ENCODE measurements at regions not wholly inside any gene's neighbourhood (a gene's known extent, or its start where the extent isn't known, plus 50 kb on each side); places are given as distances from the start of the nearest gene placed in this dataset.

DNA sequence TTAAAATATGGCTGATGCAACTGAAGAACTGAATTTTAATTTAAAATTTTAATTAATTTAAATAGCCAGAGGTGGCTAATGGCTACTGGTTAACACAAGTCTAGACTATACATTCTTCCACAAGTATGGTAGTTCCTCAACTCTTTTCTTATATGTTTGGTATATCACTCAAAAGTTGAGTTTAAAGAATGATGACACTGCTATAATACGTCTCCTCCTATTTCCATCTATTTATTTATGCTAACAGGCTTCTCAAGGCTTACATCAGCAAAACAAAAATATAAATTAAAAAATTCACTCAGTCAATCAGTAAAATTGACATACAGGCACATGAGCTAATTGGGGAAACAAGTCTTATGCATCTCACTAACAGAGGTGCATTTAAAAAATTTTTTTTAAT lies 227.9 kb upstream of the PMFBP1 start:
- DNase-seq: no peak

DNA sequence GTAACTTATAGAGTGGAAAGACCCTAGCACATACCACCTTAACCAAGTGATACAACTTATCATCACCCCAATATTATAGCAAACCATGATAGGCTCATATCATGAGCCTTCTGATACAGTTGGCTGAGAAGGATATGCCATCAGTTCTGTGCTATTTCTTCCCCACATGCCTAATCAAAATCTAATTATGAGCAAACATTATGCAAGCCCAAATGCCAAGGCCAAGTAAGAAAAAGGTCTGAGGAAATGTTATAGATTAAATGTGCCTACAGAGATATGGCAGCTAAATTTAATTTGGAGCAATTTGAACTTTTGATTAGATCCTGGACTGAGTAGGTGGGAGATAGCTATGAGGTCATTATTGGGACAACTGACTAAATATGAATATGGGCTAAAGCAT lies 225.9 kb upstream of the PMFBP1 start:
- no peak for DNase-seq

DNA sequence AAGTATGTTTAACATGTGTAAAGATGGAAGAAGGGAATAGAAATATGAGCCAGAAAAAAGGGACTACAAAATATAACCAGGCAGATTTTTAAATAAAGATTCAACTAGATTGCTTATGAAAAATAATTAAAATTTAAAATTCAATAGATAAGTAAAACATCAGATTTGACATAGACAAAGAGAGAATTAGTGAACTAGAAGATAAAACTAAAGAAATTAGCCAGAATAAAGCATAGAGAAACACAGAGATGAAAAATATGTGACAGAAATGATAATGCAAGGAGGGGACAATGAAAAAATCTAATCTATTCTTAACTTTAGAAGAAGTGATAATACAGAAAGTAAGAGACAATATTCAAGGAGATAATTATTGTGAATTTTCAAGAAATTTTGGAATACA lies 222.6 kb upstream of the PMFBP1 start:
- DNase-seq: no peak

DNA sequence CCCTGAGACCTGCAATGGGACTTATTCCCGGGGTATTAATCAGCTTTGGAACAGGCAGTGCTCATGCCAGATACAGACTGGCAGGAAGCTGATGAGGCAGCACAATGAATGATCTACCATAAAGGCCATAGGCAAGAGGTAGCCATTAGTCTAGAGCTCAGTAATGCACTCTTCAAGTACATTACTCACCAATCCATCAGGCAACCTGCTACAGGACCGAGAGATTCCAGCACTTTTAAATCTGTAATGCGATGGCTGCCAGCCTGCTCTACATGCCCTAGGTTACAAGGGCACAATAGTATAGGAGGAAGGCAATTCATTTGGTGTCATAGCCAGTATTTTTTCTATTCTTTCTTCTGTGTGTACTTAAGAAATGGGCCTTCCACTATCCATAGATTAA lies 217.8 kb upstream of the PMFBP1 start:
- DNase-seq: no peak

DNA sequence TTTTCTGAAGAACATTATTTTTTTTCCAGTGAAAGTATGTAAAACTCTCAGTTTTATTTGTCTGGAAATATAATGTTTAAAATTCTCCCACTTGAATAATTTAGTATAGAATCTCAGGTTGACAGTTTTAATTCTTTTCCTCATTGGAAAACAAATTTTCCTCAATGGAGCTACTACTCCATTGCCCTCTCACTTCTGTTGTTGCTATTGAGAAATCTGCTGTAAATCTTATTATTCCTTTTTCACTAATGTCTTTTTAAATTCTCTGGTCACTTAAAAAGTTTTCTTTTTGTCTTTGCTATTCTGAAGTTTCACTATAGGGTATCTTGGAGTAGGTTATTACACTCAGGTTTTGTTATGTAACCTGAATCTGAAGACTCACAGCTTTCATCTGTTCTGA lies 216.1 kb upstream of the PMFBP1 start:
- DNase-seq: no peak

DNA sequence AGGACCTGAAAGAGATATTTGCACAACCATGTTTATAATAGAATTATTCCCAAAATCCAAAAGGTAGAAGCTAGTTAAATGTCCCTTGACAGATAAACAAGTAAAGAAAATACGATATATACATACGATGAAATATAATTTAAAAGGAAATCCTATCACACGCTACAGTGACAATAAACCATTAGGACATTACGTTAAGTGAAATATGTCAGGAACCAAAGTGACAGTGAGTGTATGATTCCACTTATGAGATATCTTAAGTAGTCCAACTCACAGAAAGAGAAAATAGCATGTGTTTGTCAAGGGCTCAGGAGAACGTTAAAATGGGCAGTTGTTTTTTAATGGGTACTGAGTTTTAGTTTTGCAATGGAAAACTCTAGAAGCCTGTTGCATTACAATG lies 212.7 kb upstream of the PMFBP1 start:
- no peak for DNase-seq

DNA sequence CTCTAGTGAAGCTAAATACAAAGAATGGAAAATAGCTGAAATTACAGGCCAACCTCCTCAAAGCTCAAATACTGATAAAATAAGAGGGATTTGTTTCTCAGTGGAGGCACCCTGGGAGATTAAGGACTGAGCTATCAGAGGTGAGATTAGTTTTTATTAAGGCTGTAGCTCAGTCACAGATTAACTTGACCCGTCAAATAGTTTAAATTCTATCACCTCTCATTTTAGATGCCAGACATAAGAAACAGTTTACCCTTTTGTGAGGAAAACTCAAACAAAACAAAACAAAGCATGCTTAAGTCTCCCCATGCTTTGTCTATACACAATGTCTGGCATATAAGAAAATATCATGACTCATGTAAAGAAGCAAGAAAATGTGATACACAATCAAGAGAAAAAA lies 208.3 kb upstream of the PMFBP1 start:
- no peak for DNase-seq

DNA sequence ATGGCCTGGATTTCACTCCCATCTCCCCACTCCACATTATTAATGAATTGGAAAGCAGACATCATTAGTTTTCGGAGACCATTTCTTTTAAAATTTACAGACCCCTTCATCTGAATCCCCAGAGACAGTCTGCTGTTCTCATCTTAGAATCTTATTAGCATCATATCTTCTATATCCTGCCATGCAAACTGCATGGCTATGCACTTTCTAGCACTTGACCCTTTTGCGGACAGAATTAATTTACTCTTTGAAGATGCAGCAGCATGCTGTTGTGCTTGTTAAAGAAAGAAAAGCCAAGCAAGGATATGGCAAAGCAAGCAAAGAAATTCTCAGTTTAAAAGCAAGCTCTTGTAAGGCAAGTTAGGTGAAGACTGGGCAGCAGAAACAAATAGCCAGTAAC lies 201.2 kb upstream of the PMFBP1 start:
- no peak for DNase-seq

DNA sequence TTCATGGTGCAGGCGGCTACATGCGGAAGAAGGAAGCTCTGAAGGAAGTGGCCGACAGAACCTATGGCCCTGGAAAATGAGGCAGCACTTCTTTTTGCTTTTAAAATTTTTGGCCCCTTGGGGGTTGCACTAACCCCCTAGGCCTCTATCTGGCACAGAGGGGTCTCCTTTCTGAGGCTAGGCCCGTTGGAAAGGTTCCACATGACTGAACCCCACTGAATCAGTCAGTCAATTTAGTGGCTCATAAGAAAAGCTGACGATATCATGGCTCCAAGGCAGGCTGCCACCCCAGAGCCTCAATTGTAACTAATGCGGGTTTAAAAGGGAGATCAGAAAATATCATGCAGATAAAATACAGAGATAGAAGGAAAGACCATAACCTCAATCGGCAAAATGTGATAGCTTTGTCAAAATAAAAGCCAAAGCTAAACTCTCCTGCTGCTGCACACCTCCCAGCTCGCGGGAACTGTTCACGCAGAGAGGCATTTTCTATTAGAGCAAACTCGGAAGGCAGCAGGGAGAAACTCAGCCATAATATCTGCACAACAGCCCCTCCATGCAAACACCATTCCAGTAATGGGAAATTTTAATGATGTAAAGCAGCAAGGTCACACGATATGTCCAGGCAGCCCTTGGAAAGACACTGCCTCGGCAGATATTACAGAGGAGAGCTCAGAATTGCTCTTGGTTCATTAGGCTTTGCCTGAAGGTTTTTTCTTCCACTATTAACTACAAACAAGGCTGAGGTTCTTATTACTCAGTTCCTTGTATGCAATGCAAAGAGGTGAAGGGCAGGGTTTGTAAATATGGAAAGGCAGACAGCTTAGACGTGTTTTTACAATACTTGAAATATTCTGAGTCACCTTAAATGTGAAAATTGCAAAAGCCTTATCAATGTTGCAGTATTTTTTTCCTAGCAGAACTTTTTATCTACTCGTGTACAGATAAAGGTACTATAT lies 200.4 kb upstream of the PMFBP1 start:
- DNase-seq: no peak

DNA sequence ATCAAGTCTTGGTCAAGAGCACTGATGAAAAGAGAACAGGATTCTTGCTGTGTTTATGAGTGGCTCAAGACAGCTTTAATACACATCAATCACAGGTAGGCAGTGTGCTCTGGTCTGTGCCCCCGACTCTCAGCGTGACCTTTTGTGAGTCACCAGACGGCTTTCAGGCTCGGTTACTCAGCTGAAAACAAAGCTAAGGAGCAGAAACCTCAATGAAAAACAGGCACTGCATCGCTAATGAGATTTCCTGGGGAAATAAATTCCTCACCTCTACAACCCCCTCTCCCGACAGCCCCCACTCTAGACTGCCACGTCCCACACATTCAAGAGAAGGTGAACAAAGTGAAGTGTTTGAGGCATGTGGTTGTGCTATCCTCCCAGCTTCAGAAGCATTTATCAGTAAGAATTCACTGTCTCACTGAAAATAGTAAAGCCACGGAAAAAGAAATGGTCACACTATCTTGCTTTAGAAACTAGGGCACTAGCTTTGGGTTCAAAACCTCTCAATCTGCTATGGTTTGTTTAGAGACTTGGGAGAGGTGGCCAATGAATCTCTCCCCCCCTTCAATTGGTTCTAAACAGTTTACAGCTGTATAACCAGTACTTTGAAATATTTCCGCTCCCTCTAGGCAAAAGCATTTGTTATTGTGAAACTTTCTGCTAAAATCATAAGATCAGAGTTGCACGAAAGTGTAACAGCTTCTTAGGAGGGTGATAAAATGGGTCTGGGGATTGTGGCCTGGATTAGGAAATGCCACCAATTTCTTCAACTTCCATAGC lies 199.5 kb upstream of the PMFBP1 start:
- DNase-seq: no peak

DNA sequence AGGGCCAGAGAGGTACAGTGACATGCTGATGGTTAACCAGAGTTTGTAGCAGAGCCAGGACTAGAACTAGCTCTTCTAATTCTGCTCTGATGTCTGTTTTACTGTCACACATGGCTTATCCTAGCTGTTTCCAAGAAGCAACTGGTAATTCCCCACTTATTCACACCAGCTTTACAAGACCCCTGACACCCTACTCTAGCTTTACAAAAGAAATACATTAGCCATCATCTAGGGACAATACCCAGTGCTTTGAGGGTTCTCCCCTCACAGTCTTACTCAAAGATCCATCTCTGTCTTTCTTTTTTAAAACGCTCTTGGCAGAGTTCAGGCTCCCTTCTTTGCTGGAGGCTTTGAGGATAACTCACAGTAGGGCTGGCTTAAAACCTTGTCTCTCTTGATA lies 197.3 kb upstream of the PMFBP1 start:
- DNase-seq: no peak

DNA sequence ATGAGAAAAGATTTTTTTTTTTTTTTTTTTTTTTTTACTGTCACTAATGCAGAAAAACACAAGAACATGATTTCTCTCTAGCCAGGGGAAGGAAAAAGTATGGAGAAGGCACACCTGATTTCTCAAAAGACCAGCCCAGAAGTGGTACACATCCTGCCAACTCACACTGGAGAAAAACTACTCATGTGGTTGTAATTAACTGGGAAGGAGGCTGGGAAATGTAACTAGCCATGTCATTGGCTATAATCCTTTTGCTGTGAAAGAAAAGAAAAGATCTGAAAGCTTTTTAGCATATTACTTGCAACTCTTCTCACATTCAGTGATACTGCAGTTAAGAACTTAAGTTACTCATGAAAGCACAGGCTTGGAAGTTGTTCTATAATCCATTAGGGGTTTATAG lies 195.9 kb upstream of the PMFBP1 start:
- DNase-seq: no peak

DNA sequence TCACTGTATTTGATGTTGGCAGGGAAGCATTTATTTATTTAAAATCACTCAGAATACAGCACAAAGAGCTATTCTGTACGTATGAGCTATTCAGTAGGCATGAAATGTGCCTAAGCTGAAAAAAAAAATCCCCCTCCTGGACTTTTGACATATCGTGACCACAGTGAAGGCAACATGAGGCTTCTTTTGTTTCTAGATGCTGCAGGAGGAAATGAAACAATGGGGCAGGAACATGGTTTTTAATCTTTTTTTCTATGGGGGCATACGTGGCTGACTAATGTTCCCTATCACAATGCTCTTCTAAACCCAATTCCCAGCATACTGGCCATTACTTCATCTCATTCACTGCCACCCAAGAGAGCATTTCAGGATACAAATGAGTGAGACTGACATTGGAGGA lies 191.0 kb upstream of the PMFBP1 start:
- DNase-seq: no peak

DNA sequence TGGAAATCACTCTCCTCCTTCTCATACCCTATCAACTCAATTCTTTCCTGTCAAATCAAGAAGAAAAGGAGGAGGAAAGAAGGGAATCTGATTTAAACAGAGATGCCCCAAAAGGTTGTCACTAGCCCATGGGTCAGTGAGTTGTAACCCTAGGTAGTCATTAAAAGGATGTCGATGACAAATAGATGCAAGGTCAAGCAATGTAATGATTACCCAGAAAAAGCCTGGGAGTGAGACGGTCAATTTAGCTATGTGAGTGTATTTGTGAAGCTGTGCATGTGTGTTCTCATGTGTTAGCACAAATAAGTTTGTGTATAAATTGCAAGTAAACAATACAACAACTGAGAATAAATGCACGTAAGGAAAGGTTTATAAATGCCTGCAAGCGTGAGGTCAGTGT lies 190.5 kb upstream of the PMFBP1 start:
- DNase-seq: no peak

DNA sequence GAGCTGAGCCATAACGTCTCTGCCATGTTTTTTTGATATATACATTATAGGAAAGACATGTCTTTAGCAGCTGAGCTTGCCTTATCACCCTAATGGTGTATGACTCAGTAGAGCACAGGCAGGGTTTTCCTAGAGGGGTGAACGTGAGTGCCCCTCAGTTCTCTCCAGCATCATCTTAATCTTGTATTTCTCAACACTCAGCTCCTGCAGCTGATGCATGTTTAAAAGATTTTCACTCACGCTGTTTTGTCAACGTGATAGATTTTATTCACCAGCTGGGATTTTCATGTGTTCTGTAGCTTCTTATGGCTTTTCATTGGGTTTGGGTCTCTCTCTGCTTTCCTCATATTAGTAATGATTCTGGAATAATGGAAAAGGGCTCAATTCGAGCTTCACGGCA lies 186.0 kb upstream of the PMFBP1 start:
- DNase-seq: no peak

DNA sequence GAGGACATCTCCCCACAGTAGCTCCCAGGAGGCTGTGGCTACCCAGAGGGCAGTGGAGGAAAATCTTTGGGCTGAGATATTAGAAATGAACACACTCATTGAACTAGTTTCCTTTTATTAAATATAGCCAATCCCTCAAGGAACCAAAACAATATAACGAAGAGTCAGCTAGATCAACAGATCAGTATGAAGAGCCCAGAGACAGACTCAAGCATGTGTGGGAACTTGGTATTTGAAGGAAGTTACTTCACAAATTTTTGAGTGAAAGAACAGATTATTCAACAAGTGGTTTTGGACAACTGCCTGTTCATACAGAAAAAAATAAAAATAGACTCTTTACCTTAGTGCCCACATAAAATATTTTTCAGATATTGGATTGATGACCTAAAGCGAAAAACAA lies 183.6 kb upstream of the PMFBP1 start:
- DNase-seq: no peak

DNA sequence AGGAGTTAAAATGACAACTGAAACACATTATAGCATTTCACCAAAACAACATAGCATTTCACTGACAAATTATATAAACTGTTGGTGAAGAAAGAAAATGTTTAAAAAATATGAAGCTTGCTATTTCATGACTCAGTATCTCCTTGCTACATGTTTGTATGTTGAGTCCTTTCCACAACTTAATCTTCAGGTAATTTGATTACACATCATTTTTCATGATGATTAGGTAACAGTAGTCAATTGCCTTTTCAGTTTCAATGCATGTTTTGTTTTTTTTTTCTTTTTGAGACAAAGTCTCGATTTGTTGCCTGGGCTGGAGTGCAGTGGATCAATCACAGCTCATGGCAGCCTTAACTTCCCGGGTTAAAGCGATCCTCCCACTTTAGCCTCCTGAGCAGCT lies 177.8 kb upstream of the PMFBP1 start:
- DNase-seq: no peak

DNA sequence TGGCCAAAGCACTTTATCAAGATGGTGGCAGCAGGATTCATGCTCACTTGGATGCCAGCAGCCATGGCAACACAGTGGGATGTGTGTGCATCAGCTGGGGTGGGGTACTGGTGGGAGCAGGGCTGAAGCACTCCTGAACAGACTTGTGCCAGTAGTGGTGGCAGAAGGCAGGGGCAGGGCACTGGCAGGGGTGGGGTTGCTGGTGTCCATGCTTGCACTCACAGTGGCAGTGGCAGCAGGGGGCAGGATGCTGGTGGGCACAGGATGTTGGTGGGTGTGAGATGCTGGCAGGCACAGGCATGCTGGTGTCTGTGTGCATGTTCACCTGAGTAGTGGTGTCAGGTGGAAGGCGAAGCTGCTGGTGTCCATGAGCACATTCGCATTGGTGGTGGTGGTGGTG lies 161.0 kb upstream of the PMFBP1 start:
- DNase-seq: no peak

DNA sequence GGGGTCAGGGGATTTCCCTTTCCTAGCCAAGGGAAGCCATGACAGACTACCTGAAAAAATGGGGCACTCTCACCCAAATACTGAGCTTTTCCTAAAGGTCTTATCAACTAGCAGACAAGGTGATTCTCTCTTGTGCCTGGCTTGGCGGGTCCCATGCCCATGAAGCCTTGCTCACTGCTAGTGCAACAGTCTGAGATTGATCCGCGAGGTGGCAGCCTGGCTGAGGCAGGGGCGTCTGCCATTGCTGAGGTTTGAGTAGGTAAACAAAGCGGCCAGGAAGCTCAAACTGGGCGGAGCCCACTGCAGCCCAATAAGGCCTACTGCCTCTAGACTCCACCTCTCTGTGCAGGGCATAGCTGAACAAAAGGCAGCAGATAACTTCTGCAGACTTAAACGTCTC lies 152.6 kb upstream of the PMFBP1 start:
- no peak for DNase-seq

DNA sequence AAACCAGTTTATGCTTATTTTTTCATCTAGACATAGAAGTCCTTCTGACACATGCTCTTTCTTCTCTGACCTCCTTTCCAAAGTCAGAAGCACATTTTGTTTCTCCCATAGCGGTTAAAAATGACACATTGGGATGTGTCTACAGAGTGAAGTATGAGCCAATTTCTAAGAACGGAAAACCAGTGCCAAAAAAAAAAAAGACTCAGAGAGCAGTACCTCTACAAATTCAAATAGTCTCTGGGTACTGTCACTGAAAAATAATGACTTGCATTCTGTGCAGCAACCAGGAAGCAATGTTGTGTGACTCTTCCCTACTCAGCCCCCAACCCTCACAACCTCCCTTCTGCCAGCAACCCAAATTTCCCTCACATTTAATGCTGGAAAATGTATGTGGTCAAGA lies 145.5 kb upstream of the PMFBP1 start:
- no peak for DNase-seq

DNA sequence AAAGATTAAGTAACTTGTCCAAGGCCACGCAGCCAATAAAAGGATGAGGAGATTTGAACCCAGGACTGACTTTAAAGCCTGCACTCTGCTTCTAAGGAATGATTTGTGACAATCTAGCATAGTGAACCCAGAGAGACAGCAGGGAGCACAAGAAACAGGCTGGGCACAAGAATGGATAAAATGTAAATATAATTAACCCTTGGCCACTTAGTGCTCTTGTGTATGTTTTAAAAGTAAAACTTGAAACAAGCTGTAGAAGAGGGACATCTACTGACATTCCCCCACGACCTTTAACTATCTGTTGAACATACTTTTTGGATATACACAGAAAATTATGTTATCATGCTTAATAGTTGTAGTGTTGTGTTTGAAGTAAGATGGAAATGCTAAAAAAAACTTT lies 141.9 kb upstream of the PMFBP1 start:
- no peak for DNase-seq

DNA sequence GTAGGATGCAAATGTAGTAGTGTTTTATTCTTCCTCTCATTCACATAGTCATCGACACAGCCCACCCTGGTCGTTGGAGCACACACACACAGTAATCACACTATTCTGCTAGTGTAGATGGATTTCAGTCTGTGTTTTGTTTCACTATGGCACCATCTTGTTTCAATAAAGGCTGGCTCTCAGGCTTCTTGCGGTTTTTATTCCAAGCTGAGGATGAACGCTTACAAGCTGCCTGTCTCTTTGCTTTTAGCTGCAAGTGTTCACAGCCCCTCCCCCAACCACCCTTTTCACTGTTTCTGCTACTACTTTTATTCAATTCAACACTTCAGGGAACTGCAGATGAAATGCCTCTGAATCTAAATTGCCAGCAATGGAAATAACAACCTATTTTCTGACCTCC lies 140.9 kb upstream of the PMFBP1 start:
- no peak for DNase-seq

DNA sequence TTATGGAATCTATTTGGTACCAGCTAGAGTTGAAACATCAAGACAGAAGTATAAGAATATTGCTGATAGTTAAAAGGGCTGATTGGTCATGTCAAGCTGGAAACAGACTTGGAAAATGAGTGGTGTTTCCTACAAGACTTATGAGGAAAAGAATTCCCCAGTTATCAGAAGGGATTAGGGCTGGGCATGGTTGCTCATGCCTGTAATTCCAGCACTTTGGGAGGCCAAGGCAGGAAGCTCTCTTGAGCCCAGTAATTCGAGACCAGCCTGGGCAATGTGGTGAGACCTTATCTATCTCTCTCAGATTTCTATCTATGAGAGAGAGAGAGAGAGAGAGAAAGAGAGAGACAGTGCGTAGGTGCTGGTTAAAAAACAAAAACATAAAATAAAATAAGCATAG lies 139.5 kb upstream of the PMFBP1 start:
- no peak for DNase-seq

DNA sequence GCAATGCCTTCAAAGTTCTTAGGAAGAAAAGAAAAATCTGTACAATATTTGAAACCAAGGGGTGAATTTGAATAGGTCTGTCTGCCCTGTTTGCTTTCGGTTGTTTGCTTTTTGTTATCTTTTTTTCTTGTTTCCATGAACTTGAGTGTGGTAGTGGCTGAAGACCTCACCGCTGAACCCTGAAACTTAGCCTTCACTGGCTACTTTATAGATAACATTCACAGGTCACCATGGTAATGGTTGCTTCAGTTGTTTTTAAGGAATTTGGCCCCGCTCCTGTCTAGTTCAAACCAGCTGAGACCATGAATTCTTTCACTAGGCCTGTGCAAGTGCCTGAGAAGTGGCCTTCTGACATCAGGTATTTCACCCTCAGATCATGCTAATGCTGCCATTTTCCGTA lies 137.0 kb upstream of the PMFBP1 start:
- DNase-seq: no peak

DNA sequence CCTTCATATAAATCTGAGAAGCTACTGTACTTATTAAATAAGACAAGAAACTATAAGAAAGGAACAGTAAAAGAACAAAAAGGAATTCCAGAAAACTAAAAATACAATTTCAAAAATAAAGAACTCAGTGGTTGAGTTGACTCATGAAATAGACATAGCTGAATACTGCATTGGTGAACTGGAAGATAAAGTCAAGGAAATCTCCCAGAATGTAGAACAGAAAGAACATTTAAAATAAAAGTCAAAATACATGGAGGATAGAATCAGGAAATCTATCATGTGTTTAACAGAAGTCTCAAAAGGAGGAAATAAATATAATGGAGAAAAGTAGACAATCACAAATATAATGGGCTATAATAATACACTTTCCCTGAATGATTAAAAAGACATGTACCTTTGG lies 136.4 kb upstream of the PMFBP1 start:
- DNase-seq: no peak
